ENCODE measurements at regions not wholly inside any gene's neighbourhood (a gene's known extent, or its start where the extent isn't known, plus 50 kb on each side); places are given as distances from the start of the nearest gene placed in this dataset.

DNA sequence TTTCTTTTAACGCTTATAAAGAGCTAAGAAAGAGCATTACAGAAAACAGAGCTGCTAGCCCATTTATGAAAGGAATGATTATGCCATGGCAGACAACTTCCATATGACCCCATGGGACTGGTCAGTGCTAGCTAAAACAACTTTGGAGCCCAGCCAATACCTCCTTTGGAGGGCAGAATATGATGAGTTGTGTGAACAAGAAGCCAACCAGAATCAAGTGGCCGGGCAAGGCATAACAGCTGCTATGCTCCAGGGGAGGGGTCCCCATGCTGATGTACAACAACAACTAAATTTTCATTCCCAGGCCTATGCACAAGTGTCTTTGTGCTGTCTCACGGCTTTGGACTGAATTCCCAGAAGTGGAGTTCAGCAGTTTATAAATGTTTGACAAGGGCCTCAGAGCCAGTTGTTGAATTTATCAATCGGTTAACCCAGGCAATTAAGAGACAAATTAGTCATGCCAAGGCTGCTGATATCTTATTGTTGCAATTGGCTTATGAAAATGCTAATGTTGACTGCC is 65.0 kb upstream of the ASCC3 start (continued):
- TF ChIP-seq, protein P1, sequence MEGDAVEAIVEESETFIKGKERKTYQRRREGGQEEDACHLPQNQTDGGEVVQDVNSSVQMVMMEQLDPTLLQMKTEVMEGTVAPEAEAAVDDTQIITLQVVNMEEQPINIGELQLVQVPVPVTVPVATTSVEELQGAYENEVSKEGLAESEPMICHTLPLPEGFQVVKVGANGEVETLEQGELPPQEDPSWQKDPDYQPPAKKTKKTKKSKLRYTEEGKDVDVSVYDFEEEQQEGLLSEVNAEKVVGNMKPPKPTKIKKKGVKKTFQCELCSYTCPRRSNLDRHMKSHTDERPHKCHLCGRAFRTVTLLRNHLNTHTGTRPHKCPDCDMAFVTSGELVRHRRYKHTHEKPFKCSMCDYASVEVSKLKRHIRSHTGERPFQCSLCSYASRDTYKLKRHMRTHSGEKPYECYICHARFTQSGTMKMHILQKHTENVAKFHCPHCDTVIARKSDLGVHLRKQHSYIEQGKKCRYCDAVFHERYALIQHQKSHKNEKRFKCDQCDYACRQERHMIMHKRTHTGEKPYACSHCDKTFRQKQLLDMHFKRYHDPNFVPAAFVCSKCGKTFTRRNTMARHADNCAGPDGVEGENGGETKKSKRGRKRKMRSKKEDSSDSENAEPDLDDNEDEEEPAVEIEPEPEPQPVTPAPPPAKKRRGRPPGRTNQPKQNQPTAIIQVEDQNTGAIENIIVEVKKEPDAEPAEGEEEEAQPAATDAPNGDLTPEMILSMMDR (IDR thresholded peaks at IDR 0.05; ENCODE audit: low read depth, low read length, missing input control) = no peak
- TF ChIP-seq RXRA (IDR thresholded peaks at IDR 0.05) (no peak), HNF4A (conservative IDR thresholded peaks at IDR 0.05) (no peak), SP1 (IDR thresholded peaks at IDR 0.05) (no peak)

DNA sequence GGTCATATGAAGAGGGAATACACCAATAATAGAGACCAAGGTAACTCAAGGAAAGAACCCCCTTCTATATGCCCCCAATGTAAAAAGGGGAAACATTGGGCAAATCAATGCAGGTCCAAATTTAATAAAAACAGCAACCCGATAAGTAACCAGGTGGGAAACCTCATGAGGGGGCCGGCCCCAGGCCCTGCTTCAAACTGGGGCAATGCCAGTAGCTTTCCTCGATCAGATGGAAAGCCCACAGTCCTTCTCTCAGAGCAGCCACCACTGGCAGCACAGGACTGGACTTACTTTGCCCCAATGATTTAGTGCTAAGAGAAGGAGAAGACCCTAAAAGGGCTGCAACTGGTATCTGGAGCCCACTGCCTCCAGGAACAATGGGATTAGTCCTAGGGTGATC is 65.6 kb upstream of the ASCC3 start:
- H3K27me3 ChIP-seq (ENCODE audit: control insufficient read depth in 4 of 4, insufficient read depth in 4 of 4, low read length in 3 of 4) = no peaks in the 10 kb centered on the region
- H3K9ac ChIP-seq (ENCODE audit: low read depth in 1 of 2, low read length in 2 of 2) = no peak overlapping the region
- no peaks in the 10 kb centered on the region for H3K4me1 ChIP-seq (ENCODE audit: control insufficient read depth in 4 of 4, insufficient read depth in 4 of 4, low read length in 3 of 4)
- H3K27ac ChIP-seq (ENCODE audit: low read depth in 1 of 2, low read length in 2 of 2) = no peak overlapping the region
- DNase-seq (ENCODE audit: low spot score) = no peak
- peaks cover 0 to 3% (median 0%) of the 10 kb centered on the region in 4 donors for H3K9me3 ChIP-seq (ENCODE audit: control insufficient read depth in 4 of 4, low read length in 3 of 4)
- 92% methylated on average over 3 of the region's 3 CpGs for WGBS
- no peak overlapping the region for H3K4me3 ChIP-seq (ENCODE audit: low read depth in 1 of 3, low read length in 3 of 3)
- TF ChIP-seq NR2F2 (IDR thresholded peaks at IDR 0.05) (no peak), RAD21 (IDR thresholded peaks at IDR 0.05) (no peak), JUND (IDR thresholded peaks at IDR 0.05) (no peak), TAF1 (conservative IDR thresholded peaks at IDR 0.05) (no peak), YY1 (IDR thresholded peaks at IDR 0.05) (no peak), SP1 (IDR thresholded peaks at IDR 0.05) (no peak), GABPA (IDR thresholded peaks at IDR 0.05 in 1 of 2, conservative IDR thresholded peaks at IDR 0.05 in 1 of 2) (no peak), FOXA1 (IDR thresholded peaks at IDR 0.05) (no peak), RXRA (IDR thresholded peaks at IDR 0.05) (no peak), HNF4G (IDR thresholded peaks at IDR 0.05) (no peak), EGR1 (IDR thresholded peaks at IDR 0.05; ENCODE audit: low read depth in 2 of 2) (no peak), HNF4A (conservative IDR thresholded peaks at IDR 0.05) (no peak), FOXA2 (IDR thresholded peaks at IDR 0.05) (no peak)
- TF ChIP-seq, protein P2, sequence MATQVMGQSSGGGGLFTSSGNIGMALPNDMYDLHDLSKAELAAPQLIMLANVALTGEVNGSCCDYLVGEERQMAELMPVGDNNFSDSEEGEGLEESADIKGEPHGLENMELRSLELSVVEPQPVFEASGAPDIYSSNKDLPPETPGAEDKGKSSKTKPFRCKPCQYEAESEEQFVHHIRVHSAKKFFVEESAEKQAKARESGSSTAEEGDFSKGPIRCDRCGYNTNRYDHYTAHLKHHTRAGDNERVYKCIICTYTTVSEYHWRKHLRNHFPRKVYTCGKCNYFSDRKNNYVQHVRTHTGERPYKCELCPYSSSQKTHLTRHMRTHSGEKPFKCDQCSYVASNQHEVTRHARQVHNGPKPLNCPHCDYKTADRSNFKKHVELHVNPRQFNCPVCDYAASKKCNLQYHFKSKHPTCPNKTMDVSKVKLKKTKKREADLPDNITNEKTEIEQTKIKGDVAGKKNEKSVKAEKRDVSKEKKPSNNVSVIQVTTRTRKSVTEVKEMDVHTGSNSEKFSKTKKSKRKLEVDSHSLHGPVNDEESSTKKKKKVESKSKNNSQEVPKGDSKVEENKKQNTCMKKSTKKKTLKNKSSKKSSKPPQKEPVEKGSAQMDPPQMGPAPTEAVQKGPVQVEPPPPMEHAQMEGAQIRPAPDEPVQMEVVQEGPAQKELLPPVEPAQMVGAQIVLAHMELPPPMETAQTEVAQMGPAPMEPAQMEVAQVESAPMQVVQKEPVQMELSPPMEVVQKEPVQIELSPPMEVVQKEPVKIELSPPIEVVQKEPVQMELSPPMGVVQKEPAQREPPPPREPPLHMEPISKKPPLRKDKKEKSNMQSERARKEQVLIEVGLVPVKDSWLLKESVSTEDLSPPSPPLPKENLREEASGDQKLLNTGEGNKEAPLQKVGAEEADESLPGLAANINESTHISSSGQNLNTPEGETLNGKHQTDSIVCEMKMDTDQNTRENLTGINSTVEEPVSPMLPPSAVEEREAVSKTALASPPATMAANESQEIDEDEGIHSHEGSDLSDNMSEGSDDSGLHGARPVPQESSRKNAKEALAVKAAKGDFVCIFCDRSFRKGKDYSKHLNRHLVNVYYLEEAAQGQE (IDR thresholded peaks at IDR 0.05) = no peak
- TF ChIP-seq, protein P3, sequence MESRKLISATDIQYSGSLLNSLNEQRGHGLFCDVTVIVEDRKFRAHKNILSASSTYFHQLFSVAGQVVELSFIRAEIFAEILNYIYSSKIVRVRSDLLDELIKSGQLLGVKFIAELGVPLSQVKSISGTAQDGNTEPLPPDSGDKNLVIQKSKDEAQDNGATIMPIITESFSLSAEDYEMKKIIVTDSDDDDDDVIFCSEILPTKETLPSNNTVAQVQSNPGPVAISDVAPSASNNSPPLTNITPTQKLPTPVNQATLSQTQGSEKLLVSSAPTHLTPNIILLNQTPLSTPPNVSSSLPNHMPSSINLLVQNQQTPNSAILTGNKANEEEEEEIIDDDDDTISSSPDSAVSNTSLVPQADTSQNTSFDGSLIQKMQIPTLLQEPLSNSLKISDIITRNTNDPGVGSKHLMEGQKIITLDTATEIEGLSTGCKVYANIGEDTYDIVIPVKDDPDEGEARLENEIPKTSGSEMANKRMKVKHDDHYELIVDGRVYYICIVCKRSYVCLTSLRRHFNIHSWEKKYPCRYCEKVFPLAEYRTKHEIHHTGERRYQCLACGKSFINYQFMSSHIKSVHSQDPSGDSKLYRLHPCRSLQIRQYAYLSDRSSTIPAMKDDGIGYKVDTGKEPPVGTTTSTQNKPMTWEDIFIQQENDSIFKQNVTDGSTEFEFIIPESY (IDR thresholded peaks at IDR 0.05) = no peak
- no peaks in the 10 kb centered on the region for H3K36me3 ChIP-seq (ENCODE audit: control insufficient read depth in 4 of 4, insufficient read depth in 3 of 4, low read depth in 1 of 4, low read length in 3 of 4)
